ENCODE measurements at regions not wholly inside any gene's neighbourhood (a gene's known extent, or its start where the extent isn't known, plus 50 kb on each side); places are given as distances from the start of the nearest gene placed in this dataset.
"Not testable (repeated sequence)": the region's sequence is repeated elsewhere in the genome, so short reads cannot be mapped to it uniquely, and the experiment has no call there.

DNA sequence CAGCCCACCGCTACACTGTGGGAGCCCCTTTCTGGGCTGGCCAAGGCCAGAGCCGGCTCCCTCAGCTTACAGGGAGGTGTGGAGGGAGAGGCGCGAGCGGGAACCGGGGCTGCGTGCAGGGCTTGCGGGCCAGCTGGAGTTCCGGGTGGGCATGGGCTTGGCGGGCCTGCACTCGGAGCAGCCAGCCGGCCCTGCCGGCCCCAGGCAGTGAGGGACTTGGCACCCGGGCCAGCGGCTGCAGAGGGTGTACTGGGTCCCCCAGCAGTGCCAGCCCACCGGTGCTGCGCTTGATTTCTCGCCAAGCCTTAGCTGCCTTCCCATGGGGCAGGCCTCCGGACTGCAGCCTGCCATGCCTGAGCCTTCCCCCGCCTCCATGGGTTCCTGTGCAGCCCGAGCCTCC, 306.2 kb downstream of the PPP4R3C start:
- TF ChIP-seq, protein P1, sequence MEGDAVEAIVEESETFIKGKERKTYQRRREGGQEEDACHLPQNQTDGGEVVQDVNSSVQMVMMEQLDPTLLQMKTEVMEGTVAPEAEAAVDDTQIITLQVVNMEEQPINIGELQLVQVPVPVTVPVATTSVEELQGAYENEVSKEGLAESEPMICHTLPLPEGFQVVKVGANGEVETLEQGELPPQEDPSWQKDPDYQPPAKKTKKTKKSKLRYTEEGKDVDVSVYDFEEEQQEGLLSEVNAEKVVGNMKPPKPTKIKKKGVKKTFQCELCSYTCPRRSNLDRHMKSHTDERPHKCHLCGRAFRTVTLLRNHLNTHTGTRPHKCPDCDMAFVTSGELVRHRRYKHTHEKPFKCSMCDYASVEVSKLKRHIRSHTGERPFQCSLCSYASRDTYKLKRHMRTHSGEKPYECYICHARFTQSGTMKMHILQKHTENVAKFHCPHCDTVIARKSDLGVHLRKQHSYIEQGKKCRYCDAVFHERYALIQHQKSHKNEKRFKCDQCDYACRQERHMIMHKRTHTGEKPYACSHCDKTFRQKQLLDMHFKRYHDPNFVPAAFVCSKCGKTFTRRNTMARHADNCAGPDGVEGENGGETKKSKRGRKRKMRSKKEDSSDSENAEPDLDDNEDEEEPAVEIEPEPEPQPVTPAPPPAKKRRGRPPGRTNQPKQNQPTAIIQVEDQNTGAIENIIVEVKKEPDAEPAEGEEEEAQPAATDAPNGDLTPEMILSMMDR (IDR thresholded peaks at IDR 0.05): not testable (repeated sequence)
- not testable (repeated sequence) for TF ChIP-seq POLR2A, POLR2AphosphoS5 (IDR thresholded peaks at IDR 0.05)

Data from transverse colon (tissue), 4 donors.